Lower lobe of right lung (tissue), 2 donors: ENCODE measurements at regions not wholly inside any gene's neighbourhood (a gene's known extent, or its start where the extent isn't known, plus 50 kb on each side); places are given as distances from the start of the nearest gene placed in this dataset.

Experiments
- ATAC-seq, 2 donors: fragments of 200-7000 bp; cut with Tn5 transposase; one replicate each; pipeline ENCODE4 v1.9.1; 2020 to 2022; ENCODE audit warnings: mild to moderate bottlenecking in 2 of 2, moderate library complexity in 2 of 2
- DNase-seq: peaks from one replicate; pipeline ENCODE4 v3.0.0-alpha.2; 2020
- H3K27ac ChIP-seq: fragments of 200-600 bp; one replicate; pipeline ENCODE4 v1.8.0; 2022
- H3K27me3 ChIP-seq: fragments of 200-600 bp; one replicate; pipeline ENCODE4 v1.8.0; 2022; ENCODE audit warnings: low read depth
- H3K36me3 ChIP-seq: fragments of 200-600 bp; one replicate; pipeline ENCODE4 v1.8.0; 2022; ENCODE audit warnings: mild to moderate bottlenecking
- H3K4me1 ChIP-seq: fragments of 200-600 bp; one replicate; pipeline ENCODE4 v1.8.0; 2022
- H3K4me3 ChIP-seq: fragments of 200-600 bp; one replicate; pipeline ENCODE4 v1.8.0; 2022; ENCODE audit warnings: mild to moderate bottlenecking
- H3K9me3 ChIP-seq: fragments of 200-600 bp; one replicate; pipeline ENCODE4 v1.8.0; 2022
- intact Hi-C: fragments of 100-400 bp; cut with DNase I; formaldehyde crosslinking; loops from one replicate; pipeline ENCODE4 v1.11.0; 2022
- TF ChIP-seq, protein P1 (sequence below): fragments of 200-600 bp; IDR thresholded peaks from one replicate; pipeline ENCODE4 v1.8.0; 2022; ENCODE audit warnings: antibody characterized with exemption, mild to moderate bottlenecking
- donor health status: DM: no; HTN: yes; CAD: no; lungs with severe emphysema.

DNA sequence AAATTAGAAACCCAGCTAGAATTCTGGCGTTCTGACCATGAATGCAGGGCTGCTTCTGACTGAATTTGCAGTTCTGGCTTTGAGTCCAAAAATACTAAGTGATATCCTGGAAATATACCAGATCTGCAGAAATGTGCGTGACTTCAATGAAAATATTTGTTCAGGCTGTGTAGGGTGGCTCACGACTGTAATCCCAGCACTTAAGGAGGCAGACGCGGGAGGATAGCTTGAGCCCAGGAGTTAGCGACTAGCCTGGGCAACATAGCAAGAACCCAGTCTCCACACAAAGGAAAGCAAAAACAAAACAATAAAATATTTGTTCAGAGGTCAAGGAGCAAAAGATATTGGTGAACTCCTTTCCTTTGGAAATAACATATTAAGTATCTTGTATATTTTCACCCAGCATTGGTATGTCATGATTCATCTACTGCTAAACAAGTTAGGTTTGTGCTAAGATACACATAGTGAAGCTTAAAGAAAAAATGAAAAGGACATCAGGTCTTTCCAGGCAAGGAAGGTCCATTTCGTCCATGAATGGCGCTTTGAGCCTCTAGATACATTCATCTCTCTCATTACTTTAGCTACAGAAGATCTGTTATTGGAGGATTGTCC lies 239.2 kb downstream of the CMPK2 start:
- DNase-seq, result no peak
- Histone ChIP-seq H3K4me1 (no peaks in the 10 kb centered on the region), H3K9me3 (no peaks in the 10 kb centered on the region), H3K27me3 (no peaks in the 10 kb centered on the region), H3K36me3 (no peaks in the 10 kb centered on the region), H3K4me3 (no peak overlapping the region), H3K27ac (no peak overlapping the region)
- intact Hi-C loops, result no loop called here
- ATAC-seq, result no peak
- TF ChIP-seq, protein P1, sequence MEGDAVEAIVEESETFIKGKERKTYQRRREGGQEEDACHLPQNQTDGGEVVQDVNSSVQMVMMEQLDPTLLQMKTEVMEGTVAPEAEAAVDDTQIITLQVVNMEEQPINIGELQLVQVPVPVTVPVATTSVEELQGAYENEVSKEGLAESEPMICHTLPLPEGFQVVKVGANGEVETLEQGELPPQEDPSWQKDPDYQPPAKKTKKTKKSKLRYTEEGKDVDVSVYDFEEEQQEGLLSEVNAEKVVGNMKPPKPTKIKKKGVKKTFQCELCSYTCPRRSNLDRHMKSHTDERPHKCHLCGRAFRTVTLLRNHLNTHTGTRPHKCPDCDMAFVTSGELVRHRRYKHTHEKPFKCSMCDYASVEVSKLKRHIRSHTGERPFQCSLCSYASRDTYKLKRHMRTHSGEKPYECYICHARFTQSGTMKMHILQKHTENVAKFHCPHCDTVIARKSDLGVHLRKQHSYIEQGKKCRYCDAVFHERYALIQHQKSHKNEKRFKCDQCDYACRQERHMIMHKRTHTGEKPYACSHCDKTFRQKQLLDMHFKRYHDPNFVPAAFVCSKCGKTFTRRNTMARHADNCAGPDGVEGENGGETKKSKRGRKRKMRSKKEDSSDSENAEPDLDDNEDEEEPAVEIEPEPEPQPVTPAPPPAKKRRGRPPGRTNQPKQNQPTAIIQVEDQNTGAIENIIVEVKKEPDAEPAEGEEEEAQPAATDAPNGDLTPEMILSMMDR, result no peak

DNA sequence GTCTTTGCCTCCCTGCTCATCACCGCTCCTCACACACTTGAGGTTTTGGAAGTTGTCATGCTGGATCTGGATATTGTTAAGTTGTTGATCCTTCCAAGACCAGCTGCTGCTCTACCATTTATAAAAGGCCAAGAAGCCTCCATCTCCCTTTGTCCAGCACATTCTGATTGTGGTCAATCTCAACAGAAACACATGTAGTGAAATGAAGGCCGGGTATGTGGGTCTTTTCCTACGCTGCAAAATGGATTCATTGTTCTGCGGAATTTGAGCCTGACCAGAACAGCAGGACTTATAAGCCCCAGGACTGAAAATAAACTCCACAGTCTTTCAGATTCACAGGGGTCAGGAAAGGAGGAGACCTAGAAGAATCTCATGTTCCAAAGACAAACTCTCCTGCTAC lies 238.4 kb downstream of the CMPK2 start:
- Histone ChIP-seq H3K4me3 (no peak overlapping the region), H3K9me3 (no peaks in the 10 kb centered on the region), H3K36me3 (no peaks in the 10 kb centered on the region), H3K27me3 (no peaks in the 10 kb centered on the region), H3K4me1 (no peaks in the 10 kb centered on the region), H3K27ac (no peak overlapping the region)
- TF ChIP-seq, protein P1, result no peak
- ATAC-seq (no peak), DNase-seq (no peak)
- intact Hi-C loops, result no loop called here

DNA sequence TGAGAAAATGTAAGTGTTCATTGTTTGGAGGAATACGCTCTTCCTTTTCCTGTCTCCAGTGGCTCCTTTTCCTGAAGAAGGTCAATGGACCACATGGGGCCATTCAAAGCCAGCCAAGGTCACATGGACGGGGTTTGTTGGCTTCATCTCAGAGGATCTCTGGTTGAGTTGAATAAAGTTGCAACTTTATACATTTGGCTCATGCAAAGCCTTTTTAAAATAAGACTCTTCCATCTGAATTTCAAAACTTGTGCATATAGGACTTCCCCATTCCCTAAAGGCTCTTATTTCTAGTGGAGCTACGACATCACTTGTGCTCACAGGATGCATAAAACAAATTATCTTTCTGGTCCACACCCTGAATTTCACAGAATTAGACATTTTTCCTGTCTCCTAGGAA lies 235.5 kb downstream of the CMPK2 start:
- no peaks in the 10 kb centered on the region for H3K9me3 ChIP-seq
- no peak overlapping the region for H3K4me3 ChIP-seq
- intact Hi-C loops, result no loop called here
- H3K36me3 ChIP-seq, result no peaks in the 10 kb centered on the region
- TF ChIP-seq, protein P1, result no peak
- DNase-seq (no peak), ATAC-seq (no peak)
- H3K4me1 ChIP-seq, result no peaks in the 10 kb centered on the region
- H3K27ac ChIP-seq, result no peak overlapping the region
- H3K27me3 ChIP-seq, result no peaks in the 10 kb centered on the region

DNA sequence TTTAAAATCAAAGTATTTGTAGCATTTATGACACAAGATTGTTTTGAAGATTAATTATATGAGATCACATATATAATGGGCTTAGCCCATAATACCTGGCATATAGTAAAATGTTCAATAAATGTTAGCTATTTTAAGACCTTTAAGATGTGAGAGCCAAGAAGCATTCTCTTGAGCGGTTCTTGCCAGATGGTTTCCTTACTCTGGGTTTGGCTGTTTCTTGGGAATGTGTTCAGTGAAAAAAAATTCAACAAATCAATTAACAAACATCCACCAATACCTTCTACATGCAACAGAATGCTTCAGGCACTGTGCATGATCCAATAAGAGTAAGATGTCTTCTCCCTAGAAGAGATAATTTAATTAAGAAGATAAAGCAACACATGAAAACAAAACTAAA lies 230.4 kb downstream of the CMPK2 start:
- Histone ChIP-seq H3K4me3 (no peak overlapping the region), H3K27ac (no peak overlapping the region), H3K9me3 (no peaks in the 10 kb centered on the region), H3K36me3 (no peaks in the 10 kb centered on the region), H3K4me1 (no peaks in the 10 kb centered on the region), H3K27me3 (no peaks in the 10 kb centered on the region)
- DNase-seq (no peak), ATAC-seq (no peak)
- intact Hi-C loops, result no loop called here
- TF ChIP-seq, protein P1, result no peak

DNA sequence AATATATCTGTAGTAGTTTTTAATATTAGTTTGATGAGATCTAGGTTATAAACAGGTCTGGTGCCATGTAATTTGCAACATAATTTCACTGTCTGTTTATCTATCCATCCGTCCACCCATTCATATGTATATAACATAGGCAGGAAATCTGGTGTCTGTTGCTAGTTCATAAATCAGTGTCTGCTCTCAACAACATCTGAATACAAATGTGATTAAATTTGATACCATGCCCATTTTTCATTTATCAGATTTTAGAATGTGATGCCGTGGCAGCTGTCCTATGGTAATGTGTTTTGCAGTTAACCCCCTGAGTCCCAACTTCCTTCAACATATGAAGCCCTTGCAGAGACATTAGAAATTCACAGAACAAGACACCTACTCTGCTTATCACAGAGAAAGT lies 228.4 kb downstream of the CMPK2 start:
- intact Hi-C loops, result no loop called here
- Histone ChIP-seq H3K9me3 (no peaks in the 10 kb centered on the region), H3K4me3 (no peak overlapping the region), H3K4me1 (no peaks in the 10 kb centered on the region), H3K27ac (no peak overlapping the region), H3K36me3 (no peaks in the 10 kb centered on the region), H3K27me3 (no peaks in the 10 kb centered on the region)
- TF ChIP-seq, protein P1, result no peak
- DNase-seq (no peak), ATAC-seq (no peak)
